HG03558 (cell line): ENCODE measurements at regions not wholly inside any gene's neighbourhood (a gene's known extent, or its start where the extent isn't known, plus 50 kb on each side); places are given as distances from the start of the nearest gene placed in this dataset.

ENCODE experiments used
- ATAC-seq: cut with Tn5 transposase; IDR thresholded peaks from one replicate; pipeline ENCODE4 v1.9.1; 2021; ENCODE audit warnings: moderate number of reproducible peaks; ENCODE audit not compliant: unreplicated experiment; ENCODE audit errors: extremely low read depth

GRCh38 chr7:46320956-46321355 lies 399.9 kb upstream of the IGFBP3 start:
- ATAC-seq, result no peak

GRCh38 chr7:46319841-46320240 lies 398.8 kb upstream of the IGFBP3 start:
- ATAC-seq, result no peak

- no peak for ATAC-seq
Observed at GRCh38 chr7:46318276-46318675, 397.2 kb upstream of the IGFBP3 start.

GRCh38 chr7:46317256-46317655 lies 396.2 kb upstream of the IGFBP3 start:
- no peak for ATAC-seq

GRCh38 chr7:46315891-46316290 lies 394.8 kb upstream of the IGFBP3 start:
- ATAC-seq, result no peak

GRCh38 chr7:46301677-46302076 lies 380.6 kb upstream of the IGFBP3 start:
- no peak for ATAC-seq

- ATAC-seq, result no peak
Observed at GRCh38 chr7:46297515-46297914, 376.4 kb upstream of the IGFBP3 start.

GRCh38 chr7:46296526-46296925 lies 375.5 kb upstream of the IGFBP3 start:
- ATAC-seq, result no peak

GRCh38 chr7:46294381-46294780 lies 373.3 kb upstream of the IGFBP3 start:
- no peak for ATAC-seq

GRCh38 chr7:46292741-46293140 lies 371.7 kb upstream of the IGFBP3 start:
- ATAC-seq, result no peak

- no peak for ATAC-seq
Observed at GRCh38 chr7:46291601-46292150, 370.6 kb upstream of the IGFBP3 start.

- ATAC-seq, result peak; percentile 40
Observed at GRCh38 chr7:46291050-46291438, 370.0 kb upstream of the IGFBP3 start.

GRCh38 chr7:46290374-46291049 lies 369.4 kb upstream of the IGFBP3 start:
- ATAC-seq, result no peak

GRCh38 chr7:46288861-46289260 lies 367.8 kb upstream of the IGFBP3 start:
- ATAC-seq, result no peak

GRCh38 chr7:46288010-46288409 lies 366.9 kb upstream of the IGFBP3 start:
- no peak for ATAC-seq

- ATAC-seq, result no peak
Observed at GRCh38 chr7:46286957-46287356, 365.9 kb upstream of the IGFBP3 start.

- no peak for ATAC-seq
Observed at GRCh38 chr7:46286356-46286755, 365.3 kb upstream of the IGFBP3 start.

GRCh38 chr7:46285878-46286277 lies 364.8 kb upstream of the IGFBP3 start:
- no peak for ATAC-seq

GRCh38 chr7:46283852-46284251 lies 362.8 kb upstream of the IGFBP3 start:
- ATAC-seq, result no peak

GRCh38 chr7:46282155-46282554 lies 361.1 kb upstream of the IGFBP3 start:
- ATAC-seq, result no peak

- no peak for ATAC-seq
Observed at GRCh38 chr7:46281071-46281470, 360.0 kb upstream of the IGFBP3 start.

- no peak for ATAC-seq
Observed at GRCh38 chr7:46279290-46279689, 358.2 kb upstream of the IGFBP3 start.
